Testis (tissue), 2 donors: ENCODE measurements at regions not wholly inside any gene's neighbourhood (a gene's known extent, or its start where the extent isn't known, plus 50 kb on each side); places are given as distances from the start of the nearest gene placed in this dataset.

Experiments used
- DNase-seq: peaks from one replicate; pipeline ENCODE4 v3.0.0-alpha.2; 2019
- H3K27ac ChIP-seq, 2 donors: fragments of 200-600 bp; sonication (generic); one replicate each; pipeline ENCODE4 v1.5.1; 2019
- H3K27me3 ChIP-seq: fragments of 200-600 bp; sonication (generic); one replicate; pipeline ENCODE4 v1.5.1; 2019
- H3K36me3 ChIP-seq: fragments of 200-600 bp; sonication (generic); one replicate; pipeline ENCODE4 v1.5.1; 2017; ENCODE audit warnings: low read depth; ENCODE audit errors: missing control alignments
- H3K4me1 ChIP-seq: fragments of 200-600 bp; sonication (generic); one replicate; pipeline ENCODE4 v1.5.1; 2019
- H3K4me3 ChIP-seq, 2 donors: fragments of 200-600 bp; sonication (generic); one replicate each; pipeline ENCODE4 v1.5.1; 2017 to 2019
- H3K9me3 ChIP-seq: fragments of 200-600 bp; sonication (generic); one replicate; pipeline ENCODE4 v1.5.1; 2017
- CTCF ChIP-seq, 3 experiments: fragments of 450-650 bp in 2 of 3; fragments of 200-600 bp in 1 of 3; sonication (generic) in 1 of 3; IDR thresholded peaks; one replicate each; pipeline ENCODE4 v1.5.1; 2016 to 2019; ENCODE audit warnings: antibody characterized with exemption in 3 of 3, mild to moderate bottlenecking in 2 of 3, moderate library complexity in 1 of 3
- POLR2A ChIP-seq: fragments of 450-650 bp; IDR thresholded peaks from one replicate; pipeline ENCODE4 v1.6.1; 2017; ENCODE audit warnings: antibody characterized with exemption, mild to moderate bottlenecking, moderate library complexity
- WGBS, 2 donors: methylation state at CpG; one replicate each; pipeline ENCODE4 v1.1.5; 2018; 5-methylcytosine and 5-hydroxymethylcytosine counted together
- intact Hi-C: fragments of 100-400 bp; cut with DNase I; formaldehyde crosslinking; loops from one replicate; pipeline ENCODE4 v1.15.1; 2023; ENCODE audit warnings: low total_unique reads

- intact Hi-C loops, result no loop called here
- Histone ChIP-seq H3K27ac (no peak overlapping the region), H3K9me3 (no peaks in the 10 kb centered on the region), H3K36me3 (no peaks in the 10 kb centered on the region), H3K27me3 (no peaks in the 10 kb centered on the region), H3K4me3 (no peak overlapping the region), H3K4me1 (no peaks in the 10 kb centered on the region)
- 91 to 100% methylated on average over 1 of the region's 1 CpG for WGBS, 2 donors
- no peak for DNase-seq
- TF ChIP-seq POLR2A, result no peak
These were observed 93.0 kb downstream of the ATP6V1G3 start for GRCh38 chr1:198447468-198447867.

- no peaks in the 10 kb centered on the region for H3K4me1 ChIP-seq
- intact Hi-C loops, result no loop called here
- H3K9me3 ChIP-seq, result no peaks in the 10 kb centered on the region
- WGBS, 2 donors, result 80 to 94% methylated on average over 3 of the region's 3 CpGs
- no peak overlapping the region for H3K27ac ChIP-seq
- TF ChIP-seq POLR2A, result no peak
- TF ChIP-seq CTCF (IDR thresholded peaks at IDR 0.05), result no peak
- H3K27me3 ChIP-seq, result no peaks in the 10 kb centered on the region
- H3K36me3 ChIP-seq, result no peaks in the 10 kb centered on the region
- DNase-seq, result no peak
- no peak overlapping the region for H3K4me3 ChIP-seq
These were observed 94.6 kb downstream of the ATP6V1G3 start for GRCh38 chr1:198445872-198446271.

GRCh38 chr1:198444792-198445191 is 95.7 kb downstream of the ATP6V1G3 start:
- Histone ChIP-seq H3K27me3 (no peaks in the 10 kb centered on the region), H3K9me3 (no peaks in the 10 kb centered on the region), H3K4me3 (no peak overlapping the region), H3K27ac (no peak overlapping the region), H3K4me1 (no peaks in the 10 kb centered on the region), H3K36me3 (no peaks in the 10 kb centered on the region)
- no peak for DNase-seq
- WGBS, 2 donors, result 73 to 92% methylated on average over 1 of the region's 1 CpG
- no peak for TF ChIP-seq CTCF (IDR thresholded peaks at IDR 0.05)
- no peak for TF ChIP-seq POLR2A
- intact Hi-C loops, result no loop called here

- TF ChIP-seq POLR2A, result no peak
- no peak for TF ChIP-seq CTCF (IDR thresholded peaks at IDR 0.05)
- H3K9me3 ChIP-seq, result no peaks in the 10 kb centered on the region
- H3K27ac ChIP-seq, result no peak overlapping the region
- H3K27me3 ChIP-seq, result no peaks in the 10 kb centered on the region
- no peaks in the 10 kb centered on the region for H3K36me3 ChIP-seq
- no peak overlapping the region for H3K4me3 ChIP-seq
- no peak for DNase-seq
- WGBS, 2 donors, result 83 to 91% methylated on average over 5 of the region's 5 CpGs
- intact Hi-C loops, result no loop called here
- H3K4me1 ChIP-seq, result no peaks in the 10 kb centered on the region
These were observed 96.9 kb downstream of the ATP6V1G3 start for GRCh38 chr1:198443365-198444233.

- TF ChIP-seq POLR2A, result no peak
- TF ChIP-seq CTCF (IDR thresholded peaks at IDR 0.05), result no peak
- Histone ChIP-seq H3K27me3 (no peaks in the 10 kb centered on the region), H3K4me3 (no peak overlapping the region), H3K27ac (no peak overlapping the region), H3K9me3 (no peaks in the 10 kb centered on the region), H3K36me3 (no peaks in the 10 kb centered on the region), H3K4me1 (no peaks in the 10 kb centered on the region)
- 85 to 88% methylated on average over 6 of the region's 6 CpGs for WGBS, 2 donors
- no peak for DNase-seq
- intact Hi-C loops, result no loop called here
These were observed 99.6 kb downstream of the ATP6V1G3 start for GRCh38 chr1:198440842-198441241.
